Peyer's patch (tissue), 4 donors: ENCODE measurements at regions not wholly inside any gene's neighbourhood (a gene's known extent, or its start where the extent isn't known, plus 50 kb on each side); places are given as distances from the start of the nearest gene placed in this dataset.

Source experiments
- CTCF ChIP-seq, 6 experiments: fragments of 450-650 bp in 4 of 6; fragments of 200-600 bp in 2 of 6; sonication (generic) in 1 of 6; IDR thresholded peaks; one replicate each; pipeline ENCODE4 v1.5.1; 2017 to 2019; ENCODE audit warnings: antibody characterized with exemption in 6 of 6, mild to moderate bottlenecking in 3 of 6, moderate library complexity in 1 of 6
- POLR2A ChIP-seq, 2 donors: fragments of 450-650 bp; IDR thresholded peaks; one replicate each; pipeline ENCODE4 v1.5.1; 2017; ENCODE audit warnings: antibody characterized with exemption in 2 of 2, mild to moderate bottlenecking in 2 of 2, moderate library complexity in 2 of 2

- TF ChIP-seq CTCF (IDR thresholded peaks at IDR 0.05), result no peak
- TF ChIP-seq POLR2A (IDR thresholded peaks at IDR 0.05), result no peak
Observed at GRCh38 chrY:15286572-15286971, 762.2 kb downstream of the NLGN4Y start.
